ENCODE measurements at regions not wholly inside any gene's neighbourhood (a gene's known extent, or its start where the extent isn't known, plus 50 kb on each side); places are given as distances from the start of the nearest gene placed in this dataset.

- Histone ChIP-seq H3K9me3 (no peaks in the 10 kb centered on the region), H3K27me3 (no peaks in the 10 kb centered on the region), H3K4me3 (no peak overlapping the region), H3K4me1 (no peaks in the 10 kb centered on the region), H3K36me3 (no peaks in the 10 kb centered on the region), H3K27ac (no peak overlapping the region)
- 56 to 76% methylated on average over 1 of the region's 1 CpG for WGBS, 2 donors
- no peak for DNase-seq (ENCODE audit: low spot score in 2 of 2)
- TF ChIP-seq POLR2A (IDR thresholded peaks at IDR 0.05): no peak
- TF ChIP-seq EP300 (IDR thresholded peaks at IDR 0.05): no peak
- TF ChIP-seq CTCF (IDR thresholded peaks at IDR 0.05): no peak
Measured at GRCh38 chr11:101187748-101188147, 58.1 kb upstream of the PGR start.

- 92 to 95% methylated on average over 2 of the region's 2 CpGs for WGBS, 2 donors
- no peaks in the 10 kb centered on the region for H3K4me1 ChIP-seq
- H3K9me3 ChIP-seq: no peaks in the 10 kb centered on the region
- H3K27me3 ChIP-seq: no peaks in the 10 kb centered on the region
- TF ChIP-seq EP300 (IDR thresholded peaks at IDR 0.05) (no peak), POLR2A (IDR thresholded peaks at IDR 0.05) (no peak), CTCF (IDR thresholded peaks at IDR 0.05) (no peak)
- no peak overlapping the region for H3K27ac ChIP-seq
- DNase-seq (ENCODE audit: low spot score in 2 of 2): no peak
- no peaks in the 10 kb centered on the region for H3K36me3 ChIP-seq
- no peak overlapping the region for H3K4me3 ChIP-seq
Measured at GRCh38 chr11:101185985-101186384, 56.4 kb upstream of the PGR start.

GRCh38 chr11:101182467-101182866 lies 52.9 kb upstream of the PGR start:
- DNase-seq (ENCODE audit: low spot score in 2 of 2): no peak
- H3K27me3 ChIP-seq: no peaks in the 10 kb centered on the region
- H3K4me1 ChIP-seq: no peaks in the 10 kb centered on the region
- no peak for TF ChIP-seq EP300 (IDR thresholded peaks at IDR 0.05)
- TF ChIP-seq CTCF (IDR thresholded peaks at IDR 0.05): no peak
- no peak for TF ChIP-seq POLR2A (IDR thresholded peaks at IDR 0.05)
- no peak overlapping the region for H3K4me3 ChIP-seq
- 43 to 65% methylated on average over 1 of the region's 1 CpG for WGBS, 2 donors
- no peaks in the 10 kb centered on the region for H3K36me3 ChIP-seq
- H3K27ac ChIP-seq: no peak overlapping the region
- no peaks in the 10 kb centered on the region for H3K9me3 ChIP-seq

GRCh38 chr11:101180481-101180880 lies 50.9 kb upstream of the PGR start:
- H3K4me3 ChIP-seq: no peak overlapping the region

More at GRCh38 chr11:101180481-101180880, 50.9 kb upstream of the PGR start:
- TF ChIP-seq EP300 (IDR thresholded peaks at IDR 0.05): no peak
- no peak for TF ChIP-seq POLR2A (IDR thresholded peaks at IDR 0.05)
- TF ChIP-seq CTCF (IDR thresholded peaks at IDR 0.05): no peak
- Histone ChIP-seq H3K27me3 (no peaks in the 10 kb centered on the region), H3K4me1 (no peaks in the 10 kb centered on the region), H3K36me3 (no peaks in the 10 kb centered on the region), H3K9me3 (no peaks in the 10 kb centered on the region), H3K27ac (no peak overlapping the region)
- no peak for DNase-seq (ENCODE audit: low spot score in 2 of 2)
- 35 to 45% methylated on average over 1 of the region's 1 CpG for WGBS, 2 donors
